K562 (cell line): ENCODE measurements at regions not wholly inside any gene's neighbourhood (a gene's known extent, or its start where the extent isn't known, plus 50 kb on each side); places are given as distances from the start of the nearest gene placed in this dataset.

Experiments used
- BACH1 ChIP-seq: fragments of 200-800 bp; sonication (Bioruptor generic); IDR thresholded peaks from 2 replicates; pipeline ENCODE4 v1.6.1; 2016; ENCODE audit warnings: missing genetic modification characterization, missing compliant biosample characterization
- CEBPB ChIP-seq: fragments of 450-650 bp; IDR thresholded peaks from 2 replicates; pipeline ENCODE4 v1.6.1; 2016; ENCODE audit warnings: missing genetic modification characterization, missing compliant biosample characterization
- CEBPG ChIP-seq, 3 experiments: fragments of 200-800 bp in 1 of 3; sonication (Bioruptor generic) in 1 of 3; sonication (generic) in 1 of 3; formaldehyde crosslinking in 1 of 3; IDR thresholded peaks in 2 of 3; conservative IDR thresholded peaks in 1 of 3; 2 replicates each; pipeline versions ENCODE4 v1.6.1 to v1.8.0; 2016 to 2022; ENCODE audit warnings: missing compliant biosample characterization in 2 of 3, missing genetic modification characterization in 2 of 3, mild to moderate bottlenecking in 1 of 3, missing genetic modification reagents in 1 of 3
- FOXJ2 ChIP-seq: fragments of 200-800 bp; sonication (Bioruptor generic); IDR thresholded peaks from 2 replicates; pipeline ENCODE4 v1.6.1; 2016; ENCODE audit warnings: missing genetic modification characterization, missing compliant biosample characterization
- GATA2 ChIP-seq: sonication (generic); formaldehyde crosslinking; IDR thresholded peaks from 2 replicates; pipeline ENCODE4 v1.4.0; 2020; ENCODE audit warnings: mild to moderate bottlenecking, missing genetic modification reagents
- GATAD2A ChIP-seq: fragments of 450-650 bp; IDR thresholded peaks from 2 replicates; pipeline ENCODE4 v1.6.1; 2017
- MECOM ChIP-seq: fragments of 250-450 bp; sonication (Bioruptor Pico); IDR thresholded peaks from 2 replicates; pipeline ENCODE4 v1.8.0; 2022; ENCODE audit warnings: inconsistent platforms
- MTA3 ChIP-seq: fragments of 450-650 bp; formaldehyde crosslinking; IDR thresholded peaks from 2 replicates; pipeline ENCODE4 v1.6.1; 2017; ENCODE audit warnings: mild to moderate bottlenecking, borderline replicate concordance
- MYC ChIP-seq, 2 experiments: fragments of 250-450 bp in 1 of 2; sonication (Bioruptor Pico) in 1 of 2; IDR thresholded peaks; 2 replicates each; pipeline versions ENCODE4 v1.5.1 to v1.6.1; 2012 to 2021; ENCODE audit warnings: low read depth in 2 of 2, borderline replicate concordance in 1 of 2, improper control_type of control experiment in 1 of 2, low read length in 1 of 2, mild to moderate bottlenecking in 1 of 2, moderate library complexity in 1 of 2
- MYNN ChIP-seq, 2 experiments: sonication (generic); formaldehyde crosslinking in 1 of 2; IDR thresholded peaks; 2 replicates each; pipeline versions ENCODE4 v1.5.0 to v1.6.1; 2016 to 2020; ENCODE audit warnings: antibody characterized with exemption in 1 of 2, missing genetic modification reagents in 1 of 2
- NR2C1 ChIP-seq, 2 experiments: fragments of 450-650 bp; IDR thresholded peaks; 2 replicates each; pipeline ENCODE4 v1.6.1; 2017; ENCODE audit warnings: mild to moderate bottlenecking in 2 of 2, antibody characterized with exemption in 1 of 2, inconsistent platforms in 1 of 2, missing compliant biosample characterization in 1 of 2, missing genetic modification characterization in 1 of 2
- POLR2H ChIP-seq: IDR thresholded peaks from 2 replicates; pipeline ENCODE4 v1.6.1; 2016; ENCODE audit warnings: missing genetic modification characterization, low read depth, mild to moderate bottlenecking, control low read depth, missing compliant biosample characterization, moderate library complexity
- SMARCA4 ChIP-seq: fragments of 450-650 bp; IDR thresholded peaks from 2 replicates; pipeline ENCODE4 v1.6.1; 2016
- SMARCE1 ChIP-seq: fragments of 450-650 bp; IDR thresholded peaks from 2 replicates; pipeline ENCODE4 v1.7.1; 2016; ENCODE audit warnings: mild to moderate bottlenecking
- SOX6 ChIP-seq: fragments of 450-650 bp; IDR thresholded peaks from 2 replicates; pipeline ENCODE4 v1.6.1; 2014; ENCODE audit warnings: mild to moderate bottlenecking
- TCF3 ChIP-seq: sonication (generic); formaldehyde crosslinking; IDR thresholded peaks from 2 replicates; pipeline ENCODE4 v1.4.0; 2020; ENCODE audit warnings: mild to moderate bottlenecking, missing genetic modification reagents
- TEAD4 ChIP-seq, 2 experiments: sonication (generic) in 1 of 2; formaldehyde crosslinking in 1 of 2; IDR thresholded peaks; 2 replicates each; pipeline versions ENCODE4 v1.6.1 to v1.8.0; 2012 to 2022; ENCODE audit warnings: borderline replicate concordance in 1 of 2, inconsistent platforms in 1 of 2, low read length in 1 of 2, mild to moderate bottlenecking in 1 of 2, missing genetic modification reagents in 1 of 2
- TRIM24 ChIP-seq, 2 experiments: fragments of 450-650 bp; IDR thresholded peaks; 2 replicates each; pipeline ENCODE4 v1.6.1; 2016
- ZNF146 ChIP-seq: IDR thresholded peaks from one replicate; pipeline ENCODE4 v1.6.1; 2018; ENCODE audit warnings: missing compliant biosample characterization; ENCODE audit not compliant: unreplicated experiment
- ZNF79 ChIP-seq: fragments of 250-450 bp; sonication (Bioruptor Pico); IDR thresholded peaks from 2 replicates; pipeline ENCODE4 v1.4.0; 2020; ENCODE audit warnings: low read depth, mild to moderate bottlenecking, moderate library complexity
- TF ChIP-seq, protein P1 (sequence below): fragments of 450-650 bp; formaldehyde crosslinking; IDR thresholded peaks from 2 replicates; pipeline ENCODE4 v1.4.0; 2020; ENCODE audit warnings: mild to moderate bottlenecking, moderate library complexity
- TF ChIP-seq, protein P2 (sequence below): fragments of 250-450 bp; sonication (Bioruptor Pico); IDR thresholded peaks from 2 replicates; pipeline ENCODE4 v1.5.0; 2022; ENCODE audit warnings: mild to moderate bottlenecking
- TF ChIP-seq, protein P3 (sequence below): fragments of 250-450 bp; sonication (Bioruptor Pico); IDR thresholded peaks from 2 replicates; pipeline ENCODE4 v1.4.0; 2020; ENCODE audit warnings: borderline replicate concordance

DNA sequence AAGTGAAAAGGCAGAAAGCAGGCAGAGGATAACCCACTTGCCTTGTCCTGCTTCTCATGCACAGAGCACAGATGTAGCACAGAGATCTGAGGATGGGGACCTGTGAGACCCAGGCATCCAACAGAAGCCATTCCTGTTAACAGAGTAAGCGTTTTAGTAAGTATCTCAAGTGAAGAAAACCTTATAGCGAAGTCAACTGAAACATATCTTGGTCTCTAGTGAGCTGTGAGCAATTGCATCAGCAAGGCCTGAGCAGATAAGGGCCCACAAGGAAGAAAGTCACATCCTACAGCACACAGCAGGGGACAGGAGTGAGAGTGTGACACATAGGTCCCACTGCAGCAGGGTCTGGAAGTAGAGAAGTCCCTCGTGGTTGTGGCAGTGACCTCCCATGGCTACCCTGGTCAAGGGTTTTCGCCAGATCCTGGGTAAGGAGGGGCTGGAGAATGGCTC lies 248.7 kb upstream of the TNP1 start (continued):
- peak; percentile 72 for TF ChIP-seq SMARCE1
- peak; percentile 88 for TF ChIP-seq CEBPB (tag)
- peak; percentile 53; the same call in 1 of the 2 replicates for TF ChIP-seq TEAD4 (IDR thresholded peaks at IDR 0.05; ENCODE audit: low read length)
- no peak for TF ChIP-seq TEAD4 (CRISPR knock-in tag; IDR thresholded peaks at IDR 0.05; ENCODE audit: borderline replicate concordance)
- TF ChIP-seq MECOM (CRISPR knock-in tag) = peak; percentile 56; the same call in 1 of the 2 replicates
- 0 out of 2 replicates have a peak, but pooled peaks have one; percentile 23 for TF ChIP-seq MYNN (IDR thresholded peaks at IDR 0.05)
- no peak for TF ChIP-seq MYNN (CRISPR knock-in tag; IDR thresholded peaks at IDR 0.05)
- TF ChIP-seq SOX6 = peak; percentile 67
- peak; percentile 63 to 80; a peak in 3 of 4 replicates for TF ChIP-seq TRIM24 (IDR thresholded peaks at IDR 0.05)
- TF ChIP-seq, protein P1, sequence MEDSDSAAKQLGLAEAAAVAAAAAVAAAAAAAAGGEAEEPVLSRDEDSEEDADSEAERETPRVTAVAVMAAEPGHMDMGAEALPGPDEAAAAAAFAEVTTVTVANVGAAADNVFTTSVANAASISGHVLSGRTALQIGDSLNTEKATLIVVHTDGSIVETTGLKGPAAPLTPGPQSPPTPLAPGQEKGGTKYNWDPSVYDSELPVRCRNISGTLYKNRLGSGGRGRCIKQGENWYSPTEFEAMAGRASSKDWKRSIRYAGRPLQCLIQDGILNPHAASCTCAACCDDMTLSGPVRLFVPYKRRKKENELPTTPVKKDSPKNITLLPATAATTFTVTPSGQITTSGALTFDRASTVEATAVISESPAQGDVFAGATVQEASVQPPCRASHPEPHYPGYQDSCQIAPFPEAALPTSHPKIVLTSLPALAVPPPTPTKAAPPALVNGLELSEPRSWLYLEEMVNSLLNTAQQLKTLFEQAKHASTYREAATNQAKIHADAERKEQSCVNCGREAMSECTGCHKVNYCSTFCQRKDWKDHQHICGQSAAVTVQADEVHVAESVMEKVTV (CRISPR knock-in tag) = peak; percentile 24; the same call in 1 of the 2 replicates
- TF ChIP-seq FOXJ2 (tag) = peak; percentile 46; the same call in 1 of the 2 replicates
- TF ChIP-seq, protein P2, sequence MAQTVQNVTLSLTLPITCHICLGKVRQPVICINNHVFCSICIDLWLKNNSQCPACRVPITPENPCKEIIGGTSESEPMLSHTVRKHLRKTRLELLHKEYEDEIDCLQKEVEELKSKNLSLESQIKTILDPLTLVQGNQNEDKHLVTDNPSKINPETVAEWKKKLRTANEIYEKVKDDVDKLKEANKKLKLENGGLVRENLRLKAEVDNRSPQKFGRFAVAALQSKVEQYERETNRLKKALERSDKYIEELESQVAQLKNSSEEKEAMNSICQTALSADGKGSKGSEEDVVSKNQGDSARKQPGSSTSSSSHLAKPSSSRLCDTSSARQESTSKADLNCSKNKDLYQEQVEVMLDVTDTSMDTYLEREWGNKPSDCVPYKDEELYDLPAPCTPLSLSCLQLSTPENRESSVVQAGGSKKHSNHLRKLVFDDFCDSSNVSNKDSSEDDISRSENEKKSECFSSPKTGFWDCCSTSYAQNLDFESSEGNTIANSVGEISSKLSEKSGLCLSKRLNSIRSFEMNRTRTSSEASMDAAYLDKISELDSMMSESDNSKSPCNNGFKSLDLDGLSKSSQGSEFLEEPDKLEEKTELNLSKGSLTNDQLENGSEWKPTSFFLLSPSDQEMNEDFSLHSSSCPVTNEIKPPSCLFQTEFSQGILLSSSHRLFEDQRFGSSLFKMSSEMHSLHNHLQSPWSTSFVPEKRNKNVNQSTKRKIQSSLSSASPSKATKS (CRISPR knock-in tag) = no peak
- TF ChIP-seq, protein P3, sequence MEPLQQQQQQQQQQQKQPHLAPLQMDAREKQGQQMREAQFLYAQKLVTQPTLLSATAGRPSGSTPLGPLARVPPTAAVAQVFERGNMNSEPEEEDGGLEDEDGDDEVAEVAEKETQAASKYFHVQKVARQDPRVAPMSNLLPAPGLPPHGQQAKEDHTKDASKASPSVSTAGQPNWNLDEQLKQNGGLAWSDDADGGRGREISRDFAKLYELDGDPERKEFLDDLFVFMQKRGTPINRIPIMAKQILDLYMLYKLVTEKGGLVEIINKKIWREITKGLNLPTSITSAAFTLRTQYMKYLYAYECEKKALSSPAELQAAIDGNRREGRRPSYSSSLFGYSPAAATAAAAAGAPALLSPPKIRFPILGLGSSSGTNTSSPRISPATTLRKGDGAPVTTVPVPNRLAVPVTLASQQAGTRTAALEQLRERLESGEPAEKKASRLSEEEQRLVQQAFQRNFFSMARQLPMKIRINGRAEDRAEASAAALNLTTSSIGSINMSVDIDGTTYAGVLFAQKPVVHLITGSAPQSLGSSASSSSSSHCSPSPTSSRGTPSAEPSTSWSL (CRISPR knock-in tag) = no peak
- TF ChIP-seq GATA2 (CRISPR knock-in tag) = peak; percentile 56; the same call in 1 of the 2 replicates
- TF ChIP-seq MTA3 = 0 out of 2 replicates have a peak, but pooled peaks have one; percentile 39
- peak; percentile 78 for TF ChIP-seq SMARCA4
- peak; percentile 29; the same call in 1 of the 2 replicates for TF ChIP-seq BACH1 (tag)
- 0 out of 2 replicates have a peak, but pooled peaks have one; percentile 62 for TF ChIP-seq GATAD2A
- peak; percentile 64 for TF ChIP-seq TCF3
- TF ChIP-seq ZNF79 (CRISPR knock-in tag) = no peak
- TF ChIP-seq MYC (IDR thresholded peaks at IDR 0.05; ENCODE audit: low read depth, low read length) = peak; percentile 83
- no peak for TF ChIP-seq MYC (CRISPR knock-in tag; IDR thresholded peaks at IDR 0.05; ENCODE audit: borderline replicate concordance, low read depth)
- peak; percentile 98 for TF ChIP-seq CEBPG (CRISPR knock-in tag; IDR thresholded peaks at IDR 0.05)
- TF ChIP-seq CEBPG (tag; conservative IDR thresholded peaks at IDR 0.05 in 1 of 2, IDR thresholded peaks at IDR 0.05 in 1 of 2) = peak; percentile 90 to 94
- no peak for TF ChIP-seq ZNF146 (CRISPR knock-in tag)
- peak; percentile 53; the same call in 1 of the 2 replicates for TF ChIP-seq POLR2H (tag)
- TF ChIP-seq NR2C1 (IDR thresholded peaks at IDR 0.05) = peak; percentile 20; the same call in 1 of the 2 replicates
- 0 out of 2 replicates have a peak, but pooled peaks have one; percentile 37 for TF ChIP-seq NR2C1 (tag; IDR thresholded peaks at IDR 0.05)
